K562 (cell line): ENCODE measurements at regions not wholly inside any gene's neighbourhood (a gene's known extent, or its start where the extent isn't known, plus 50 kb on each side); places are given as distances from the start of the nearest gene placed in this dataset.

Source experiments
- ATAC-seq: fragments of 200-7000 bp; cut with Tn5 transposase; 3 replicates; pipeline ENCODE4 v1.9.1; 2020; ENCODE audit warnings: moderate library complexity
- BruUV-seq: library from RNA; stranded (reverse); fragments of 400-500 nt; replicated peaks from 2 replicates; lab custom pipeline; 2021; lab: Mats Ljungman, UMichigan
- CTCF ChIA-PET: fragments of 300-600 bp; formaldehyde crosslinking; extraction: SDS; loops from one replicate; lab custom pipeline; 2021; ENCODE audit warnings: low intra/inter-chr PET ratio; lab: Yijun Ruan, JAX
- POLR2A ChIA-PET: fragments of 300-600, 350-650 bp; sonication (Branson Sonifier 250); formaldehyde crosslinking; extraction: SDS; loops from one replicate; lab custom pipeline; 2021; ENCODE audit warnings: antibody characterized with exemption, inconsistent platforms; lab: Yijun Ruan, JAX
- DNase-seq, 4 experiments: peaks; one replicate each; pipeline versions ENCODE4 v3.0.0 to v3.0.0-alpha.2; 2011 to 2018; ENCODE audit warnings: low spot score in 3 of 4, mixed read lengths in 3 of 4; ENCODE audit errors: extremely low read depth in 1 of 4
- FAIRE-seq: peaks from 2 replicates; lab custom pipeline; 2011; peaks lifted over from hg19 to GRCh38; lab: Jason Lieb, UNC
- H2AFZ ChIP-seq: 2 replicates; pipeline ENCODE4 v1.6.0; 2011; ENCODE audit warnings: low read depth, low read length, control low read depth, inconsistent platforms
- H3K27ac ChIP-seq: fragments of 200-600 bp; 3 replicates; pipeline ENCODE4 v1.8.0; 2011; ENCODE audit warnings: low read depth, mild to moderate bottlenecking, control low read depth, inconsistent platforms, low read length, moderate library complexity, mixed read lengths; ENCODE audit errors: extremely low read depth
- H3K27me3 ChIP-seq, 2 experiments: fragments of 300-600 bp in 1 of 2; 2 replicates in 1 of 2; 3 replicates in 1 of 2; pipeline versions ENCODE4 v1.6.0 to v1.8.0; 2011; ENCODE audit warnings: inconsistent platforms in 2 of 2, low read length in 2 of 2, mild to moderate bottlenecking in 1 of 2, mixed read lengths in 1 of 2, moderate library complexity in 1 of 2; ENCODE audit not compliant: control insufficient read depth in 2 of 2, insufficient read depth in 2 of 2
- H3K36me3 ChIP-seq: fragments of 300-600 bp; 3 replicates; pipeline ENCODE4 v1.8.0; 2011; ENCODE audit warnings: mild to moderate bottlenecking, low read length, inconsistent platforms; ENCODE audit not compliant: control insufficient read depth, insufficient read depth
- H3K4me1 ChIP-seq, 2 experiments: fragments of 200-600 bp in 1 of 2; replicated peaks in 1 of 2; 2 replicates in 1 of 2; 3 replicates in 1 of 2; pipeline versions ENCODE4 v1.5.1 to v1.8.0; 2011; ENCODE audit warnings: inconsistent platforms in 2 of 2, low read length in 2 of 2, mild to moderate bottlenecking in 1 of 2, mixed read lengths in 1 of 2, moderate library complexity in 1 of 2; ENCODE audit not compliant: control insufficient read depth in 2 of 2, insufficient read depth in 2 of 2
- H3K4me2 ChIP-seq: 2 replicates; pipeline ENCODE4 v1.6.1; 2011; ENCODE audit warnings: low read length, control low read depth, inconsistent platforms, mixed read lengths; ENCODE audit not compliant: insufficient read depth
- H3K4me3 ChIP-seq: fragments of 200-600 bp; sonication (generic), shearing (Covaris generic); 2 replicates; pipeline ENCODE4 v1.5.1; 2016; ENCODE audit warnings: control low read depth, inconsistent platforms
- H3K79me2 ChIP-seq: fragments of 200-600 bp; 3 replicates; pipeline ENCODE4 v1.8.0; 2011; ENCODE audit warnings: low read length, inconsistent platforms; ENCODE audit not compliant: control insufficient read depth, insufficient read depth
- H3K9ac ChIP-seq, 2 experiments: 2 replicates each; pipeline versions ENCODE4 v1.6.0 to v1.6.1; 2011; ENCODE audit warnings: low read depth in 2 of 2, low read length in 2 of 2, control low read depth in 1 of 2, inconsistent platforms in 1 of 2, mild to moderate bottlenecking in 1 of 2, mixed read lengths in 1 of 2; ENCODE audit not compliant: insufficient read depth in 1 of 2
- H3K9me1 ChIP-seq: one replicate; pipeline ENCODE4 v1.6.0; 2011; ENCODE audit warnings: inconsistent platforms, mild to moderate bottlenecking, low read length, moderate library complexity; ENCODE audit not compliant: control insufficient read depth, insufficient read depth
- H3K9me3 ChIP-seq: replicated peaks from 2 replicates; pipeline ENCODE4 v1.5.1; 2011; ENCODE audit warnings: low read depth, low read length, inconsistent platforms; ENCODE audit not compliant: control insufficient read depth, insufficient read depth
- H4K20me1 ChIP-seq: replicated peaks from 2 replicates; pipeline ENCODE4 v1.6.1; 2011; ENCODE audit warnings: low read length, inconsistent platforms, mixed read lengths; ENCODE audit not compliant: control insufficient read depth, insufficient read depth
- ZNF316 ChIP-seq: fragments of 450-650 bp; IDR thresholded peaks from 2 replicates; pipeline ENCODE4 v1.6.1; 2016
- ZNF76 ChIP-seq: fragments of 250-450 bp; sonication (Bioruptor Pico); IDR thresholded peaks from 2 replicates; pipeline ENCODE4 v1.4.0; 2020; ENCODE audit warnings: mild to moderate bottlenecking, moderate library complexity, borderline replicate concordance
- WGBS: fragments of 100-300 bp; shearing (Covaris generic); methylation state at CpG from one replicate; pipeline ENCODE4 v1.1.6; 2016; ENCODE audit warnings: low coverage, mixed read lengths; ENCODE audit not compliant: insufficient coverage; ENCODE audit errors: missing lambda C conversion rate; 5-methylcytosine and 5-hydroxymethylcytosine counted together
- in situ Hi-C: fragments of 300-500 bp; cut with MboI; formaldehyde crosslinking; loops from 4 replicates; pipeline ENCODE4 v1.15.0; 2018; ENCODE audit warnings: inconsistent platforms, mixed read lengths
- intact Hi-C: fragments of 100-400 bp; cut with micrococcal nuclease; formaldehyde crosslinking; loops from 2 replicates; pipeline ENCODE4 v1.14.2; 2022
- TF ChIP-seq, protein P1 (sequence below): fragments of 250-450 bp; sonication (Bioruptor Pico); IDR thresholded peaks from 2 replicates; pipeline ENCODE4 v1.4.0; 2020; ENCODE audit warnings: mild to moderate bottlenecking, moderate library complexity, borderline replicate concordance
- TF ChIP-seq, protein P2 (sequence below), 3 experiments: fragments of 200-800 bp in 1 of 3; fragments of 250-450 bp in 1 of 3; fragments of 450-650 bp in 1 of 3; sonication (Bioruptor Pico) in 1 of 3; sonication (Bioruptor generic) in 1 of 3; formaldehyde crosslinking in 1 of 3; IDR thresholded peaks; 2 replicates each; pipeline versions ENCODE4 v1.6.1 to v1.8.0; 2016 to 2022; ENCODE audit warnings: mild to moderate bottlenecking in 2 of 3, missing genetic modification characterization in 2 of 3, missing compliant biosample characterization in 1 of 3, moderate library complexity in 1 of 3
- TF ChIP-seq, protein P3 (sequence below): sonication (generic); formaldehyde crosslinking; IDR thresholded peaks from 2 replicates; pipeline ENCODE4 v1.8.0; 2023; ENCODE audit warnings: missing genetic modification reagents, mild to moderate bottlenecking, borderline replicate concordance

DNA sequence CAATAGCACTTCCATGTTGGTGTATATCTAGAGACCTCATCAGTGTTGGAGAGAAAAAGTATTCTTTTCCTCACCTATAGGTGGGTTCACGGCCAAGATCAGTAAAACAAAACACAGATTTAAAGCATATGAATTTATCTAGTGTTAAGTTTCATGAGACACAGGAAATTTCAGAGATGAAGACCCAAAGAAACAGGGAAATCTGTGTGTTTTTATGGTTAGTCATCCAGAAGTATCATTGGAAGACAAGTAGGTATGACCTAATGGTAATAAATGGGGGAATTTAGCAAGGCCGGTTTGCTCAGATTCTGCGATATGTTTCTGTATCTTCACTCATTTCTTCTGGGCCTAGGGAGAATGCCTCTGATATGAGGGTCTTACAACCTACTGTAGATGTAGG, 419.6 kb upstream of the MARCKS start:
- Histone ChIP-seq H4K20me1 (no peaks in the 10 kb centered on the region), H3K27me3 (no peaks in the 10 kb centered on the region), H3K27ac (no peak overlapping the region), H3K9ac (no peak overlapping the region), H3K9me3 (no peaks in the 10 kb centered on the region), H2AFZ (no peak overlapping the region), H3K79me2 (no peaks in the 10 kb centered on the region), H3K4me1 (no peaks in the 10 kb centered on the region), H3K4me2 (no peak overlapping the region), H3K36me3 (no peaks in the 10 kb centered on the region), H3K9me1 (no peaks in the 10 kb centered on the region), H3K4me3 (no peak overlapping the region)
- in situ Hi-C loops = no loop called here
- WGBS = 4% methylated on average over 3 of the region's 3 CpGs
- no TSS peak for BruUV-seq
- DNase-seq = no peak
- intact Hi-C loops = no loop called here
- CTCF ChIA-PET = no interaction called here
- POLR2A ChIA-PET = no interaction called here
- FAIRE-seq = no peak
- ATAC-seq = no peak
- TF ChIP-seq ZNF316 = no peak
- no peak for TF ChIP-seq ZNF76
- TF ChIP-seq, protein P1, sequence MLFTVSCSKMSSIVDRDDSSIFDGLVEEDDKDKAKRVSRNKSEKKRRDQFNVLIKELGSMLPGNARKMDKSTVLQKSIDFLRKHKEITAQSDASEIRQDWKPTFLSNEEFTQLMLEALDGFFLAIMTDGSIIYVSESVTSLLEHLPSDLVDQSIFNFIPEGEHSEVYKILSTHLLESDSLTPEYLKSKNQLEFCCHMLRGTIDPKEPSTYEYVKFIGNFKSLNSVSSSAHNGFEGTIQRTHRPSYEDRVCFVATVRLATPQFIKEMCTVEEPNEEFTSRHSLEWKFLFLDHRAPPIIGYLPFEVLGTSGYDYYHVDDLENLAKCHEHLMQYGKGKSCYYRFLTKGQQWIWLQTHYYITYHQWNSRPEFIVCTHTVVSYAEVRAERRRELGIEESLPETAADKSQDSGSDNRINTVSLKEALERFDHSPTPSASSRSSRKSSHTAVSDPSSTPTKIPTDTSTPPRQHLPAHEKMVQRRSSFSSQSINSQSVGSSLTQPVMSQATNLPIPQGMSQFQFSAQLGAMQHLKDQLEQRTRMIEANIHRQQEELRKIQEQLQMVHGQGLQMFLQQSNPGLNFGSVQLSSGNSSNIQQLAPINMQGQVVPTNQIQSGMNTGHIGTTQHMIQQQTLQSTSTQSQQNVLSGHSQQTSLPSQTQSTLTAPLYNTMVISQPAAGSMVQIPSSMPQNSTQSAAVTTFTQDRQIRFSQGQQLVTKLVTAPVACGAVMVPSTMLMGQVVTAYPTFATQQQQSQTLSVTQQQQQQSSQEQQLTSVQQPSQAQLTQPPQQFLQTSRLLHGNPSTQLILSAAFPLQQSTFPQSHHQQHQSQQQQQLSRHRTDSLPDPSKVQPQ (CRISPR knock-in tag) = no peak
- TF ChIP-seq, protein P2, sequence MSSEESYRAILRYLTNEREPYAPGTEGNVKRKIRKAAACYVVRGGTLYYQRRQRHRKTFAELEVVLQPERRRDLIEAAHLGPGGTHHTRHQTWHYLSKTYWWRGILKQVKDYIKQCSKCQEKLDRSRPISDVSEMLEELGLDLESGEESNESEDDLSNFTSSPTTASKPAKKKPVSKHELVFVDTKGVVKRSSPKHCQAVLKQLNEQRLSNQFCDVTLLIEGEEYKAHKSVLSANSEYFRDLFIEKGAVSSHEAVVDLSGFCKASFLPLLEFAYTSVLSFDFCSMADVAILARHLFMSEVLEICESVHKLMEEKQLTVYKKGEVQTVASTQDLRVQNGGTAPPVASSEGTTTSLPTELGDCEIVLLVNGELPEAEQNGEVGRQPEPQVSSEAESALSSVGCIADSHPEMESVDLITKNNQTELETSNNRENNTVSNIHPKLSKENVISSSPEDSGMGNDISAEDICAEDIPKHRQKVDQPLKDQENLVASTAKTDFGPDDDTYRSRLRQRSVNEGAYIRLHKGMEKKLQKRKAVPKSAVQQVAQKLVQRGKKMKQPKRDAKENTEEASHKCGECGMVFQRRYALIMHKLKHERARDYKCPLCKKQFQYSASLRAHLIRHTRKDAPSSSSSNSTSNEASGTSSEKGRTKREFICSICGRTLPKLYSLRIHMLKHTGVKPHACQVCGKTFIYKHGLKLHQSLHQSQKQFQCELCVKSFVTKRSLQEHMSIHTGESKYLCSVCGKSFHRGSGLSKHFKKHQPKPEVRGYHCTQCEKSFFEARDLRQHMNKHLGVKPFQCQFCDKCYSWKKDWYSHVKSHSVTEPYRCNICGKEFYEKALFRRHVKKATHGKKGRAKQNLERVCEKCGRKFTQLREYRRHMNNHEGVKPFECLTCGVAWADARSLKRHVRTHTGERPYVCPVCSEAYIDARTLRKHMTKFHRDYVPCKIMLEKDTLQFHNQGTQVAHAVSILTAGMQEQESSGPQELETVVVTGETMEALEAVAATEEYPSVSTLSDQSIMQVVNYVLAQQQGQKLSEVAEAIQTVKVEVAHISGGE (CRISPR knock-in tag; IDR thresholded peaks at IDR 0.05) = no peak
- TF ChIP-seq, protein P3, sequence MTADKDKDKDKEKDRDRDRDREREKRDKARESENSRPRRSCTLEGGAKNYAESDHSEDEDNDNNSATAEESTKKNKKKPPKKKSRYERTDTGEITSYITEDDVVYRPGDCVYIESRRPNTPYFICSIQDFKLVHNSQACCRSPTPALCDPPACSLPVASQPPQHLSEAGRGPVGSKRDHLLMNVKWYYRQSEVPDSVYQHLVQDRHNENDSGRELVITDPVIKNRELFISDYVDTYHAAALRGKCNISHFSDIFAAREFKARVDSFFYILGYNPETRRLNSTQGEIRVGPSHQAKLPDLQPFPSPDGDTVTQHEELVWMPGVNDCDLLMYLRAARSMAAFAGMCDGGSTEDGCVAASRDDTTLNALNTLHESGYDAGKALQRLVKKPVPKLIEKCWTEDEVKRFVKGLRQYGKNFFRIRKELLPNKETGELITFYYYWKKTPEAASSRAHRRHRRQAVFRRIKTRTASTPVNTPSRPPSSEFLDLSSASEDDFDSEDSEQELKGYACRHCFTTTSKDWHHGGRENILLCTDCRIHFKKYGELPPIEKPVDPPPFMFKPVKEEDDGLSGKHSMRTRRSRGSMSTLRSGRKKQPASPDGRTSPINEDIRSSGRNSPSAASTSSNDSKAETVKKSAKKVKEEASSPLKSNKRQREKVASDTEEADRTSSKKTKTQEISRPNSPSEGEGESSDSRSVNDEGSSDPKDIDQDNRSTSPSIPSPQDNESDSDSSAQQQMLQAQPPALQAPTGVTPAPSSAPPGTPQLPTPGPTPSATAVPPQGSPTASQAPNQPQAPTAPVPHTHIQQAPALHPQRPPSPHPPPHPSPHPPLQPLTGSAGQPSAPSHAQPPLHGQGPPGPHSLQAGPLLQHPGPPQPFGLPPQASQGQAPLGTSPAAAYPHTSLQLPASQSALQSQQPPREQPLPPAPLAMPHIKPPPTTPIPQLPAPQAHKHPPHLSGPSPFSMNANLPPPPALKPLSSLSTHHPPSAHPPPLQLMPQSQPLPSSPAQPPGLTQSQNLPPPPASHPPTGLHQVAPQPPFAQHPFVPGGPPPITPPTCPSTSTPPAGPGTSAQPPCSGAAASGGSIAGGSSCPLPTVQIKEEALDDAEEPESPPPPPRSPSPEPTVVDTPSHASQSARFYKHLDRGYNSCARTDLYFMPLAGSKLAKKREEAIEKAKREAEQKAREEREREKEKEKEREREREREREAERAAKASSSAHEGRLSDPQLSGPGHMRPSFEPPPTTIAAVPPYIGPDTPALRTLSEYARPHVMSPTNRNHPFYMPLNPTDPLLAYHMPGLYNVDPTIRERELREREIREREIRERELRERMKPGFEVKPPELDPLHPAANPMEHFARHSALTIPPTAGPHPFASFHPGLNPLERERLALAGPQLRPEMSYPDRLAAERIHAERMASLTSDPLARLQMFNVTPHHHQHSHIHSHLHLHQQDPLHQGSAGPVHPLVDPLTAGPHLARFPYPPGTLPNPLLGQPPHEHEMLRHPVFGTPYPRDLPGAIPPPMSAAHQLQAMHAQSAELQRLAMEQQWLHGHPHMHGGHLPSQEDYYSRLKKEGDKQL = no peak
